DMS114 treated with DMSO at 0.1 percent for 48 hours (cell line): ENCODE measurements at regions not wholly inside any gene's neighbourhood (a gene's known extent, or its start where the extent isn't known, plus 50 kb on each side); places are given as distances from the start of the nearest gene placed in this dataset.

Experiments used
- DNase-seq: peaks from one replicate; lab custom pipeline; 2025; ENCODE audit not compliant: unreplicated experiment; lab: John Stamatoyannopoulos, UW

DNA sequence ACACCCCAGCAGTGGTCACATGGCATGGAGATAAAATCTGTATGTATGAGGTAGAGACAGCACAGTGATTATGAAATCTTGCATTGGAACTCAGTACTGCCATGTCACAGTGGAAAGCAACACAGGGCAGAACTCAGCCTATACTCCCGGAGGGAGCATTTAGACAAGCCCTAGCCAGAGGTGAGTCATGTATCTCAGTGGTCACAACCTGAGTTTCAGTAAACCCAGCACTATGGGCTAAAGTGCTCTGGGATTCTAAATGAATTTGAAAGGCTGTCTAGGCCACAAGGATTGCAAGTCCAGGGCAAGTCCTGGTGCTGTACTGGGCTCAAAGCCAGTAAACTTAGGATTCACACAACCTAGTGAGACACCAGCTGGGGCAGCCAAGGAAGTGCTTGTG, 1717.1 kb upstream of the RAG2 start:
- DNase-seq = no peak

- no peak for DNase-seq
These were observed 1709.4 kb upstream of the RAG2 start for GRCh38 chr11:38307455-38307854.

DNA sequence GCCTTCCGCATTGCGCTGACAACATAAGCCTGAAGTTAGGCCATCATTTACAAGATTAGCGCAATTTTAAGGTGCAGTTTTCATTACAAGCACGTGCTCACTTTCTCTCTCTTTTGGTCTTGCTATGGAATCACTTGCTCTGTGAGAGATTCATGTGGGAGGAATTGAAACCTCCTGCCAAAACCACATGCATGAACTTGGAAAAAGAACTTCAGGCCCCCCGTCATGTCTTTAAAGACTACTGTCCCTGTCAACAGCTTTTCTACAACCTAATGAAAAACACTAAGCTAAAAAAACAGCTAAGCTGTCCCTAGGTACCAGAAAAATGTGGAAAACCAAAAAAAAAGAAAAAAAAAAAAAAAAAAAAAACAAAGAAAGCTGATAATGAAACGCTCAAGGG, 1707.6 kb upstream of the RAG2 start:
- no peak for DNase-seq

DNA sequence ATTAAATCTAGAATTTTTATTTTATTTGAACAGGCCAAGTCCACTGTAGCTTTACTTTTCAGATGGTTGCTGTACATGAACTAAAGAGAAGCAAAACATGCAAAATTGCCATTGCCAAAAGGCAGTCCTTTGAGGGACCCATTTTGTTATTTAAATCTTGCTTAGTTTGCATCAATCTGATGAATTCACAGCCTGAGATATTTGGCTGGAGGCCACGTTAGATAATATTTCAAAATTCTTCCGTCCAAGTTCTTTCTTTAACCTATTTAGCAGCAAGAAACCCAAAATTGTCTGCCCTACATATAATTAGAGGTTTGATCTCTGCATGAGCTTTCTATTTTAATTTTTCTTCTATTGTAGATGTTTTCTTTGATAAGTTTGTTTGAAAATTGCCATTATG, 1706.9 kb upstream of the RAG2 start:
- DNase-seq = no peak

DNA sequence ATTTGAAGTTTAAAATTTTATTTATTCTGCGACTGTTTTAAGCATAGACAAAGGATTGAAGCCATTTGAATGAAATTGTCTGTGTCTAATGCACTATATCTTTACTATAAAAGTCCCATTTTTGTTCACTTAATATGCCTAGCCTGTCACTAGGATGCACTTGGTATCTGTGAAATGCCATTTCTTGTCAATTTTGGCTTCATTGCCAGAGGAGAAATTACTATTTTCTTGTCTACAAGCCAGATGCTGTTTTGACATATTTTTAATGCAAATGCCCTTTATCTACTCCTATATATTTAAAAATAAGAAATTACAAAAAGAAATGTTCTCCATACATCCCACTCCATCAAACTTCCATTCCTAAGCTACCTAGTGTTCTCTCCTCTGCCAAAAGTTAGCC, 1704.5 kb upstream of the RAG2 start:
- DNase-seq = no peak

DNA sequence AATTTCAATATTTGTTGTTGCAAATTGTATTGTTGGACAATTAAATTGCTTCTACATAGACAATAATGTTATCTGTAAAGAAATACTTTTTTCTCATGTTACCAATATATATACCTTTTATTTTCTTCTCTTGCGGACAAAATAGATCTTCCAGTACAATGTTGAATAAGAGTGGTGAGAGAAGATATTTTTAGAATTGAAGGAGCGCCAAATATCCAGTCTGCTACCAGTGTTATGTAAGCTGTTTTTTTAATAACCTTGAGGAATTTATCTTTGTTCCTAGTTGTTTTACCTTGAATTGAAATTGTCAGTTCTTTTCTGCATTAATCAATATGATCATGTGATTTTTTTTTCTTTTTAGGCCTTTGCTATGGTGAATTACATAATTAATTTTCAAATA, 1702.5 kb upstream of the RAG2 start:
- no peak for DNase-seq

GRCh38 chr11:38296211-38296776, 1698.3 kb upstream of the RAG2 start:
- DNase-seq = no peak

DNA sequence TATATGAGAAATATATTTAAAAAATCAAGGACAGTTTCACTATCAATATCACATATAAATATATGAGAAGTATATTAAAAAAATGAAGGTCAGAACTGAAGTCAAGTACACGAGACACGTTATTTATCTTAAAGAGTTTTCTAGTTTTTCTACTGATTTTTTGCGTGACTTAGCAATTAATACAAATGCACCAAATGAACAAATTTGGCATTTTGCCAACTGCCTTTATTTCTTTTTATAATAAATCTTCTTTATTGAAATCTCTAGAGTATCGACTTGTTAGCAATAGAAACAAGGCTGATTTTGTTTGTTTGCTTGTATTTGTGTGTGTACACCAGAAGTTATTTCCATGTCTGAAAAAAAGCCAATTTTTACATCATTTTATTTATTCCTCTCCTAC, 1684.7 kb upstream of the RAG2 start:
- no peak for DNase-seq

GRCh38 chr11:38278457-38279141, 1680.6 kb upstream of the RAG2 start:
- no peak for DNase-seq

GRCh38 chr11:38274031-38274430, 1676.0 kb upstream of the RAG2 start:
- DNase-seq = no peak

- DNase-seq = no peak
These were observed 1674.3 kb upstream of the RAG2 start for GRCh38 chr11:38272376-38272775.

DNA sequence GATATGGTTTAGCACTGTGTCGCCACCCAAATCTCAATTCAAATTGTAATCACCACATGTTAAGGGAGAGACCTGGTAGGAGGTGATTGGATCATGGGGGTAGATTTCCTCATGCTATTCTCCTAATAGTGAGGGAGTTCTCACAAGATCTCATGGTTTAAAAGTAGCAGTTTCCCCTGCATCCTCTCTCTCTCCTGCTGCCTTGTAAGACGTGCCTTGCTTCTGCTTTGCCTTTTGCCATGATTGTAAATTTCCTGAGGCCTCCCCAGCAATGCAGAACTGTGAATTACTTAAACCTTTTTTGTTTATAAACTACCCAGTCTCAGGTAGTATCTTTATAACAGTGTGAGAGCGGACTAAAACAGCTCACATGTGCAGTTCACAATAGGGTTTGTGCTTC, 1668.7 kb upstream of the RAG2 start:
- no peak for DNase-seq

DNA sequence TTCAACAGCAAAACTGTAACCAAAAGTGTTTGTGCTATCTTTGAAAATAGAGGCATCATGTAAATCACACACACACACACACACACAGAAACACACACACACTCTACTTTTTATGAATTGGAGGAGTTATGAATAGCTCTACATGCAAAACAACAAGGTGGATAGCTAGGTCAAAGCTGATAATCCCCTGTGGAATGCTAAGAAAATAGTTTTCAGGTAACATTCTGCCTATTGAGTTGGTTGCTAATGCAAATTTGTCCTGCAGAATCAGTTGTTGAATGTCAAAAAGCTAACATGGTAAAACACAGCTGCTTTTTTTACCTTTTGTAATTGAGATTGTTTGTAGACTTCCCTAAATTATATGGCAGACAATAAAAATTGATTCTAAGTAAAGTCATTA, 1658.4 kb upstream of the RAG2 start:
- DNase-seq = no peak

GRCh38 chr11:38254913-38255312, 1656.9 kb upstream of the RAG2 start:
- DNase-seq = no peak

- no peak for DNase-seq
These were observed 1654.6 kb upstream of the RAG2 start for GRCh38 chr11:38252620-38253019.

DNA sequence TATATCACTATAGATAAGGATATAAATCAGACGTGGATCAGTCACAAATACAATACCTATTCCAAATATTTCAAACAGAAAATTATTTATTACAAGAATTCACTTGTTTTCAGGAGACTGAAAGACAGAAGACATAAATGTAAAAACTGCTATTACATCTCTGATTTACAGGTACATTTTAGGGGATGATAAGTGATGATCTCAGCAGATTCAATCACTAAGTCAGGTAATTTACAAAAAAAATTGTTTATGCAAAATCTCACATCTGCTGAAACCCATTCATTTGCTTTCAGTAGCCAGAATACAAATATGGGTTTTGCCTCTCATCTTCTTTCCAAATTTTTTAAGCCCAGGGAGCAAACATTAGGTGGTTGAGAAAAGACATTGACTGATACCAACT, 1648.4 kb upstream of the RAG2 start:
- no peak for DNase-seq

DNA sequence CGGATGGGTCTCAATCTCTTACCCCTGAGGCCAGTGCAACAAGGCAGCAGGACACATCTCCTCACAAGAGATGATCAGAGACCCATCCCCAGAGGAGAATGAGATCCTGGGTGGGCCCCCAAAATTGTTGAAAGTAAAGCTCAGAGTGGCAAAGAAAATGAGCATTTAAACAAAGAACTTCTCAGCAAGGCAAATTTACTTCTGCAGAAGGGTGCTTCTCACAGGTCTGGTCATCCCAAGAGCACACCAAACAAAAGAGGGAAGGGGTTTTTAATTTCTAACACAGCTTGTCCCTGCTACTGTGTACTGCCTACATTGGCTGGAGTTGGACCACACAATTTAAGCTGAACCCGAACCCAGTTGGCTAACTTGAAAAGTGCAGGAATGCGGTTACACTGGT, 1628.6 kb upstream of the RAG2 start:
- no peak for DNase-seq

GRCh38 chr11:38221295-38221694, 1623.3 kb upstream of the RAG2 start:
- DNase-seq = no peak

GRCh38 chr11:38219636-38220035, 1621.6 kb upstream of the RAG2 start:
- no peak for DNase-seq

DNA sequence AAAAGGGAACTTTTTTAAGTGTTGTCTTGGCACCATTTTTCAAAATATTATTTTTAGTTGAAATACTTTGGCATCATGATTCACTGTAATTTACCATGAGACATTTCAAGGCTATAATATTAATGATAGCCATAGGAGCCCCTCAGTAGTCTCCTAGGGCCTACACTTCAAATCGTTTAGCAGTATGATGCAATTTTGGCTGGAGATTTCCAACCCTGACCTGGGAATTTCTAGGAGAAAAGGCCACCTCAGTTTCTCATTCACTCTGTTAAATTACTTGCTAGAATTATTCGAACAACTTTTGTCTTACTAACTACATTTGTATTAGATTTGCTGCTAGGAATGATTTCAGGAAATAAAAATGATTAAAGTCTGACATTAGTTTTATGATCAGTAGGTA, 1610.9 kb upstream of the RAG2 start:
- no peak for DNase-seq

DNA sequence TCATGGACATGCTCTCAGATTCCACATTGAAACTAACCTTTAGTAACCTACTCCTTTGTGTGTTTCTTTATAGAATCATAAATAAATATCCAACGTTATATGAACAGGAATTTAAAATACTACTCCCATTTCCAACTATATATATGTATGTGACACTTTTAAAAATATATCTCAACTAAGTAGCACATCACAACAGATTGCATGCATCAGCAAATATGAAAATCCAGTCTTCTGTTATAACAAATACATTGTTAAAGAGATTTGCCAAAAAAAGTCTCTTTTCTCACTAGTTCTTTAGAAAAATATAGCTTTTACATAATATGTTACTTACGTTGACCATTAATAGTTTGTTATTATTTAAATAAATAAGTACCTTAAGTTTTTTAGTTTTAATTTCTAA, 1608.6 kb upstream of the RAG2 start:
- no peak for DNase-seq

DNA sequence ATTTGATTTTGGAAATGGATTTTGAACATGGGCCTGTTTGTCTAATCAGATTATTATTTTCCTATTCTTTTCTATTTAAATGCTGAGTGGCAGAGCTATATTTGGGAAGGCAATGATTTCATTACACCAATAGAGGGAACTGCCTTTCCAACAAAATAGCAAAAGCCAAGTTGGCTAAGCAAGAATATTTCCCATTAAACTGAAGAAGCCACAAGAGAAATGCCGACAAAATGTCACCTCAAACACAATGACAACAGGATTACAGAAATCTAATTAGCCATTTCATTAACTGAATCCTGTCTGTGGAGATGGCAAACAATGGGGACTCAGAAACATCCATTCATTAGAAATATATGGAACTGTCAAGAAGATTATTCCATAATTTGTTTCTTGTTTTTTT, 1593.1 kb upstream of the RAG2 start:
- no peak for DNase-seq

GRCh38 chr11:38182126-38182866, 1584.3 kb upstream of the RAG2 start:
- no peak for DNase-seq
